Cardiac muscle cell (in vitro differentiated cells and primary cell): ENCODE measurements at regions not wholly inside any gene's neighbourhood (a gene's known extent, or its start where the extent isn't known, plus 50 kb on each side); places are given as distances from the start of the nearest gene placed in this dataset.

Experiments
- DNase-seq, 2 donors: peaks; one replicate each; pipeline versions ENCODE4 v3.0.0 to v3.0.0-alpha.2; 2010 to 2017; ENCODE audit warnings: low read depth in 1 of 2, low spot score in 1 of 2
- H3K27ac ChIP-seq: fragments of 200-600 bp; sonication (generic); 2 replicates; pipeline ENCODE4 v1.5.1; 2016
- H3K27me3 ChIP-seq: fragments of 200-600 bp; sonication (generic); 2 replicates; pipeline ENCODE4 v1.6.0; 2016; ENCODE audit warnings: control low read depth
- H3K36me3 ChIP-seq: fragments of 200-600 bp; sonication (generic); 2 replicates; pipeline ENCODE4 v1.5.1; 2016; ENCODE audit warnings: control low read depth
- H3K4me1 ChIP-seq: fragments of 200-600 bp; sonication (generic); 2 replicates; pipeline ENCODE4 v1.8.1; 2017; ENCODE audit warnings: low read depth, mild to moderate bottlenecking, mixed run types
- H3K4me3 ChIP-seq: fragments of 200-600 bp; sonication (generic); 2 replicates; pipeline ENCODE4 v1.5.1; 2016; ENCODE audit warnings: mild to moderate bottlenecking
- H3K9me3 ChIP-seq: fragments of 200-600 bp; sonication (generic); 2 replicates; pipeline ENCODE4 v1.5.1; 2017; ENCODE audit warnings: low read depth, mild to moderate bottlenecking, control low read depth
- TF ChIP-seq, protein P1 (sequence below): IDR thresholded peaks from 2 replicates; pipeline ENCODE4 v1.5.1; 2012; ENCODE audit warnings: low read depth, mild to moderate bottlenecking, low read length

DNA sequence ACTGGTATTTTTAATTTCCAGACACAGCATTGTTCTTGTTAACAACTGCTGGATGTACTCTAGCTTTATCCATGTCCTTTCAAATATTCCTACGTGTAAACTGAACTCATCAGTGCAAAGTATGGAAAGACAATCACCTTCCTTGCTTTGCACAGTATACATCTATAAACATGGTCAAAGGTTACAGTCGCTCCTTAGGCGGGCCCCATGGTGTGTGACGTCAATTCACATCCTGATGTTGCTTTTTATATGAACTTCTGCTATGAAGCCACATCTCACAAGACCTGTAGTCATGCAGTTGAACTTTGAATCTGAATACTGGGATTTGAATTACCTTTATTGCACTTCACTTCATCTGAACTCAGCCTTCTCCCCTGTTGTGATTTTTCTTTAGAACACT lies 447.6 kb upstream of the PSMD7 start:
- TF ChIP-seq, protein P1, sequence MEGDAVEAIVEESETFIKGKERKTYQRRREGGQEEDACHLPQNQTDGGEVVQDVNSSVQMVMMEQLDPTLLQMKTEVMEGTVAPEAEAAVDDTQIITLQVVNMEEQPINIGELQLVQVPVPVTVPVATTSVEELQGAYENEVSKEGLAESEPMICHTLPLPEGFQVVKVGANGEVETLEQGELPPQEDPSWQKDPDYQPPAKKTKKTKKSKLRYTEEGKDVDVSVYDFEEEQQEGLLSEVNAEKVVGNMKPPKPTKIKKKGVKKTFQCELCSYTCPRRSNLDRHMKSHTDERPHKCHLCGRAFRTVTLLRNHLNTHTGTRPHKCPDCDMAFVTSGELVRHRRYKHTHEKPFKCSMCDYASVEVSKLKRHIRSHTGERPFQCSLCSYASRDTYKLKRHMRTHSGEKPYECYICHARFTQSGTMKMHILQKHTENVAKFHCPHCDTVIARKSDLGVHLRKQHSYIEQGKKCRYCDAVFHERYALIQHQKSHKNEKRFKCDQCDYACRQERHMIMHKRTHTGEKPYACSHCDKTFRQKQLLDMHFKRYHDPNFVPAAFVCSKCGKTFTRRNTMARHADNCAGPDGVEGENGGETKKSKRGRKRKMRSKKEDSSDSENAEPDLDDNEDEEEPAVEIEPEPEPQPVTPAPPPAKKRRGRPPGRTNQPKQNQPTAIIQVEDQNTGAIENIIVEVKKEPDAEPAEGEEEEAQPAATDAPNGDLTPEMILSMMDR = no peak
- no peaks in the 10 kb centered on the region for H3K27me3 ChIP-seq
- H3K36me3 ChIP-seq = no peaks in the 10 kb centered on the region
- no peak overlapping the region for H3K4me3 ChIP-seq
- no peak overlapping the region for H3K27ac ChIP-seq
- no peak for DNase-seq
- no peaks in the 10 kb centered on the region for H3K9me3 ChIP-seq
- H3K4me1 ChIP-seq = no peaks in the 10 kb centered on the region

DNA sequence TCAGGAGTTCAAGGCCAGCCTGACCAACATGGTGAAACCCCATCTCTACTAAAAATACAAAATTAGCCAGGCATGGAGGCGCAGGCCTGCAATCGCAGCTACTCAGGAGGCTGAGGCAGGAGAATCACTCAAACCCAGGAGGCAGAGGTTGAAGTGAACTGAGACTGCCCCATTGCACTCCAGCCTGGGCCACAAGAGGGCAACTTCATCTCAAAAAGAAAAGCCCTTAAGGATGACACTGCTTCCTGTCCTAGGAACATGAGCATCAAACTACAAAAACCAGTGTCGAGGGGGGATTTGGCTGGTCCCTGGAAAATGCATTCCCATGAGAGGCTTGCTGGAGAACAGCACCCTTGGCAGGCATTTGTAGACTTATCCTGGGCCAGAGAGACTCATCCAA lies 449.5 kb upstream of the PSMD7 start:
- no peak overlapping the region for H3K4me3 ChIP-seq
- no peak overlapping the region for H3K27ac ChIP-seq
- H3K36me3 ChIP-seq = no peaks in the 10 kb centered on the region
- no peak for DNase-seq
- no peaks in the 10 kb centered on the region for H3K9me3 ChIP-seq
- TF ChIP-seq, protein P1 = no peak
- no peaks in the 10 kb centered on the region for H3K4me1 ChIP-seq
- H3K27me3 ChIP-seq = no peaks in the 10 kb centered on the region

DNA sequence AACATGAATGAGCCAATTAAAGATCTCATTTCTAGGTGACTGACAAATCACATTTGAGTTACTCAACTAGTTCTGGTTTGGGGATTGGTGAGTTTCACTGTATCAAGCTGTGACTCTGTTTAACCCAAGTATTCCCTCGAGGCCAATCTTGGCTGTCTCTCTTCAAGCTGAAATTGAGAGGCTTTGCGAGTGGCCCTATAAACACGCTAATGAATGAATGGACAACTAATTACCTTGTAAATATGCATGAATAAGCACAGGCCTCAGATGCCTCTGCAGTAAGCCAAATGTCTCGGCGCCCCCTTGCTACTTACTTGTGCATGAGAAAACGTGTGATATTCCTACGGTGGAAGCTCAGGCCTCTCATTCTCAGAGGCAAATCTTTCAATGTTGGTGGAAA lies 450.3 kb upstream of the PSMD7 start:
- TF ChIP-seq, protein P1 = no peak
- Histone ChIP-seq H3K36me3 (no peaks in the 10 kb centered on the region), H3K27me3 (no peaks in the 10 kb centered on the region), H3K4me1 (no peaks in the 10 kb centered on the region), H3K4me3 (no peak overlapping the region), H3K9me3 (no peaks in the 10 kb centered on the region), H3K27ac (no peak overlapping the region)
- DNase-seq = peak in 1 of 2 donors; percentile 42

DNA sequence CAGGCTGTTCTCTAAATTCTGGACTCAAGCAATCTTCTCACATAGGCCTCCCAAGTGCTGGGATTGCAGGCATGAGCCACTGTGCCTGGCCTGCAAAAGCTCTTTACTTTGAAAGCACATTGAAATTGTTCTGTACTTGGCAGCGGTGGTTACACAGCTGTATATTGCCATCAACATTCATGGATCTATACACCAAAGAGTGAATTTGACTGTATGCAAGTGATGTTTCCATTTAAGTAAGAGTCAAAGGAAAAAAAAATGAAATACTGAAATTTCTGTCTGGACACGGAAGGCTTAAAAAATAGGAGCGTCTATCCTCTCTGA lies 450.6 kb upstream of the PSMD7 start:
- no peaks in the 10 kb centered on the region for H3K27me3 ChIP-seq
- TF ChIP-seq, protein P1 = no peak

DNA sequence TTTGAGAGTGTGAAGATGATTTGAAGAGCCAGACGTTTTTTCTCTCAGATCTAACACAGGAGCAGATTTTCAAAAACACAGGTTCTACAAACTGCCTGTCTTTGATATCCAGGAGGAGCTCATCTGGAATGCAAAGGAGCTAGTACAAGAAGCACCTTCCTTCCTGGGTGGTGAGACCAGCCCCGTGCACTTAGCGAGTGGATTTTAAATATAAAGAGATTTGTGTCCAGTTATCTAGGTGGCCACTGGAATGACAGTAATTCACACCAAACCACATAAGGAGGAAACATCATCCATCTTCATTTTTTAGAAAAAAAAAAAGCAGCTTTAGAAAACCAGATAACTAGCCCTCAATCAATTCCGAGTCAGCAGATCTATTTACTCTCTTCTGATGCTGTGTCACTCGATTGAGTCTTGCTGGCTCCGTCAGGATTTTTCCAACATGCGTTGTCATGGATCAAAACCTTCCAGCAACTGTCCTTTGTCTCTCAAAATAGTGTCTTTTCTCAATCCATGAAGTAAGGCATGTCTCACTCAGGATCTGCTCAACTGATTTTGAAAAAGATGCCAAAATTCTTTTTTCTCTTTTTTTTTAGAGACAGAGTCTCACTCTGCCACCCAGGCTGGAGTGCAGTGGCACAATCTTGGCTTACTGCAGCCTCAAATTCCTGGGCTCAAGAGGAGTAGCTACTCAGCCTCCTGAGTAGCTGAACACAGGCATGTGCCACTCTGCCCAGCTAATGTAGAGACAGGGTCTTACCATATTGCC lies 451.2 kb upstream of the PSMD7 start:
- no peak overlapping the region for H3K4me3 ChIP-seq
- DNase-seq = peak in 1 of 2 donors; percentile 2
- H3K27me3 ChIP-seq = no peaks in the 10 kb centered on the region
- H3K4me1 ChIP-seq = no peaks in the 10 kb centered on the region
- H3K36me3 ChIP-seq = no peaks in the 10 kb centered on the region
- TF ChIP-seq, protein P1 = no peak
- no peak overlapping the region for H3K27ac ChIP-seq
- no peaks in the 10 kb centered on the region for H3K9me3 ChIP-seq

More for the DNA sequence above, 450.6 kb upstream of the PSMD7 start:
- Histone ChIP-seq H3K27ac (no peak overlapping the region), H3K4me1 (no peaks in the 10 kb centered on the region), H3K36me3 (no peaks in the 10 kb centered on the region), H3K4me3 (no peak overlapping the region), H3K9me3 (no peaks in the 10 kb centered on the region)
- DNase-seq = no peak
